Activated naive CD8-positive, alpha-beta T cell treated with anti-CD3 and anti-CD28 coated beads for 36 hours (primary cell): ENCODE measurements at regions not wholly inside any gene's neighbourhood (a gene's known extent, or its start where the extent isn't known, plus 50 kb on each side); places are given as distances from the start of the nearest gene placed in this dataset.

ENCODE experiments used
- DNase-seq: peaks from one replicate; pipeline ENCODE4 v3.0.0; 2021
- H3K27ac Mint-ChIP-seq: one replicate; pipeline ENCODE4 v1.8.0; 2022; ENCODE audit warnings: mild to moderate bottlenecking, moderate library complexity, mixed read lengths
- H3K27me3 Mint-ChIP-seq: one replicate; pipeline ENCODE4 v1.8.0; 2022; ENCODE audit warnings: mild to moderate bottlenecking, mixed read lengths
- H3K36me3 Mint-ChIP-seq: one replicate; pipeline ENCODE4 v1.8.0; 2021; ENCODE audit warnings: mild to moderate bottlenecking, mixed read lengths
- H3K4me1 Mint-ChIP-seq: one replicate; pipeline ENCODE4 v1.8.0; 2021; ENCODE audit warnings: mixed read lengths
- H3K4me3 Mint-ChIP-seq: one replicate; pipeline ENCODE4 v1.8.0; 2022; ENCODE audit warnings: mild to moderate bottlenecking, moderate library complexity, mixed read lengths
- H3K9me3 Mint-ChIP-seq: one replicate; pipeline ENCODE4 v1.8.0; 2022; ENCODE audit warnings: mixed read lengths

GRCh38 chr7:26538689-26539088, 247.0 kb downstream of the SNX10 start:
- DNase-seq: no peak
- no peaks in the 10 kb centered on the region for H3K4me1 Mint-ChIP-seq
- H3K4me3 Mint-ChIP-seq: no peak overlapping the region
- peaks cover 61% of the 10 kb centered on the region for H3K27me3 Mint-ChIP-seq
- H3K27ac Mint-ChIP-seq: no peak overlapping the region
- H3K9me3 Mint-ChIP-seq: no peaks in the 10 kb centered on the region
- no peaks in the 10 kb centered on the region for H3K36me3 Mint-ChIP-seq

GRCh38 chr7:26543340-26543739, 251.7 kb downstream of the SNX10 start:
- H3K9me3 Mint-ChIP-seq: no peaks in the 10 kb centered on the region
- no peaks in the 10 kb centered on the region for H3K36me3 Mint-ChIP-seq
- no peak for DNase-seq
- H3K4me1 Mint-ChIP-seq: no peaks in the 10 kb centered on the region
- no peak overlapping the region for H3K27ac Mint-ChIP-seq
- H3K4me3 Mint-ChIP-seq: no peak overlapping the region
- H3K27me3 Mint-ChIP-seq: peaks cover 31% of the 10 kb centered on the region

- no peaks in the 10 kb centered on the region for H3K9me3 Mint-ChIP-seq
- DNase-seq: no peak
- H3K27me3 Mint-ChIP-seq: peaks cover 25% of the 10 kb centered on the region
- no peak overlapping the region for H3K4me3 Mint-ChIP-seq
- no peak overlapping the region for H3K27ac Mint-ChIP-seq
- H3K36me3 Mint-ChIP-seq: no peaks in the 10 kb centered on the region
- no peaks in the 10 kb centered on the region for H3K4me1 Mint-ChIP-seq
Observed at GRCh38 chr7:26543951-26544350, 252.3 kb downstream of the SNX10 start.

- DNase-seq: no peak
- Mint-ChIP-seq H3K36me3 (no peaks in the 10 kb centered on the region), H3K9me3 (no peaks in the 10 kb centered on the region), H3K4me3 (no peak overlapping the region), H3K27ac (no peak overlapping the region), H3K27me3 (peaks cover 20% of the 10 kb centered on the region), H3K4me1 (no peaks in the 10 kb centered on the region)
Observed at GRCh38 chr7:26546508-26547053, 254.9 kb downstream of the SNX10 start.

- H3K9me3 Mint-ChIP-seq: no peaks in the 10 kb centered on the region
- no peak overlapping the region for H3K4me3 Mint-ChIP-seq
- no peaks in the 10 kb centered on the region for H3K4me1 Mint-ChIP-seq
- H3K27me3 Mint-ChIP-seq: peaks cover 14% of the 10 kb centered on the region
- no peak overlapping the region for H3K27ac Mint-ChIP-seq
- DNase-seq: no peak
- no peaks in the 10 kb centered on the region for H3K36me3 Mint-ChIP-seq
Observed at GRCh38 chr7:26547156-26547555, 255.5 kb downstream of the SNX10 start.

- no peak for DNase-seq
- no peaks in the 10 kb centered on the region for H3K36me3 Mint-ChIP-seq
- H3K9me3 Mint-ChIP-seq: no peaks in the 10 kb centered on the region
- H3K4me1 Mint-ChIP-seq: no peaks in the 10 kb centered on the region
- no peak overlapping the region for H3K4me3 Mint-ChIP-seq
- peaks cover 14% of the 10 kb centered on the region for H3K27me3 Mint-ChIP-seq
- no peak overlapping the region for H3K27ac Mint-ChIP-seq
Observed at GRCh38 chr7:26549281-26549944, 257.8 kb downstream of the SNX10 start.

- H3K27me3 Mint-ChIP-seq: peaks cover 18% of the 10 kb centered on the region
- H3K27ac Mint-ChIP-seq: no peak overlapping the region
- no peaks in the 10 kb centered on the region for H3K4me1 Mint-ChIP-seq
- H3K4me3 Mint-ChIP-seq: no peak overlapping the region
- DNase-seq: no peak
- H3K36me3 Mint-ChIP-seq: no peaks in the 10 kb centered on the region
- H3K9me3 Mint-ChIP-seq: no peaks in the 10 kb centered on the region
Observed at GRCh38 chr7:26550492-26550891, 258.8 kb downstream of the SNX10 start.

GRCh38 chr7:26551740-26552139, 260.1 kb downstream of the SNX10 start:
- no peaks in the 10 kb centered on the region for H3K4me1 Mint-ChIP-seq
- no peaks in the 10 kb centered on the region for H3K36me3 Mint-ChIP-seq
- H3K4me3 Mint-ChIP-seq: no peak overlapping the region
- no peaks in the 10 kb centered on the region for H3K9me3 Mint-ChIP-seq
- H3K27ac Mint-ChIP-seq: no peak overlapping the region
- DNase-seq: no peak
- H3K27me3 Mint-ChIP-seq: peaks cover 15% of the 10 kb centered on the region

GRCh38 chr7:26553128-26553527, 261.5 kb downstream of the SNX10 start:
- Mint-ChIP-seq H3K27me3 (peaks cover 15% of the 10 kb centered on the region), H3K4me1 (no peaks in the 10 kb centered on the region), H3K27ac (no peak overlapping the region), H3K4me3 (no peak overlapping the region), H3K36me3 (no peaks in the 10 kb centered on the region), H3K9me3 (no peaks in the 10 kb centered on the region)
- DNase-seq: no peak

- DNase-seq: no peak
- Mint-ChIP-seq H3K27me3 (peaks cover 14% of the 10 kb centered on the region), H3K27ac (no peak overlapping the region), H3K4me1 (no peaks in the 10 kb centered on the region), H3K9me3 (no peaks in the 10 kb centered on the region), H3K4me3 (no peak overlapping the region), H3K36me3 (no peaks in the 10 kb centered on the region)
Observed at GRCh38 chr7:26553582-26553981, 261.9 kb downstream of the SNX10 start.

GRCh38 chr7:26554952-26555351, 263.3 kb downstream of the SNX10 start:
- Mint-ChIP-seq H3K4me3 (no peak overlapping the region), H3K27me3 (peaks cover 16% of the 10 kb centered on the region), H3K27ac (no peak overlapping the region), H3K36me3 (no peaks in the 10 kb centered on the region), H3K4me1 (no peaks in the 10 kb centered on the region), H3K9me3 (no peaks in the 10 kb centered on the region)
- DNase-seq: no peak

- Mint-ChIP-seq H3K36me3 (no peaks in the 10 kb centered on the region), H3K4me1 (no peaks in the 10 kb centered on the region), H3K27ac (no peak overlapping the region), H3K4me3 (no peak overlapping the region), H3K9me3 (no peaks in the 10 kb centered on the region), H3K27me3 (peaks cover 12% of the 10 kb centered on the region)
- DNase-seq: no peak
Observed at GRCh38 chr7:26556061-26556881, 264.6 kb downstream of the SNX10 start.

- Mint-ChIP-seq H3K4me3 (no peak overlapping the region), H3K27me3 (peaks cover 11% of the 10 kb centered on the region), H3K27ac (no peak overlapping the region), H3K36me3 (no peaks in the 10 kb centered on the region), H3K9me3 (no peaks in the 10 kb centered on the region), H3K4me1 (no peaks in the 10 kb centered on the region)
- DNase-seq: no peak
Observed at GRCh38 chr7:26560526-26561256, 269.0 kb downstream of the SNX10 start.

- H3K36me3 Mint-ChIP-seq: no peaks in the 10 kb centered on the region
- H3K9me3 Mint-ChIP-seq: no peaks in the 10 kb centered on the region
- peaks cover 11% of the 10 kb centered on the region for H3K27me3 Mint-ChIP-seq
- H3K27ac Mint-ChIP-seq: no peak overlapping the region
- no peak for DNase-seq
- no peak overlapping the region for H3K4me3 Mint-ChIP-seq
- no peaks in the 10 kb centered on the region for H3K4me1 Mint-ChIP-seq
Observed at GRCh38 chr7:26562841-26563240, 271.2 kb downstream of the SNX10 start.

GRCh38 chr7:26563406-26563805, 271.7 kb downstream of the SNX10 start:
- Mint-ChIP-seq H3K36me3 (no peaks in the 10 kb centered on the region), H3K9me3 (no peaks in the 10 kb centered on the region), H3K4me3 (no peak overlapping the region), H3K27ac (no peak overlapping the region), H3K27me3 (peaks cover 11% of the 10 kb centered on the region), H3K4me1 (no peaks in the 10 kb centered on the region)
- no peak for DNase-seq
